ENCODE measurements at regions not wholly inside any gene's neighbourhood (a gene's known extent, or its start where the extent isn't known, plus 50 kb on each side); places are given as distances from the start of the nearest gene placed in this dataset.
A peak's percentile ranks its signal among the peaks of the same experiment; 100 is the strongest.

- TF ChIP-seq ZBED4 (CRISPR knock-in tag; IDR thresholded peaks at IDR 0.05; ENCODE audit: borderline replicate concordance): no peak
- TF ChIP-seq ZNF503 (CRISPR knock-in tag; IDR thresholded peaks at IDR 0.05): no peak
- TF ChIP-seq GTF3A (CRISPR knock-in tag; conservative IDR thresholded peaks at IDR 0.05): no peak
- TF ChIP-seq ZFP41 (CRISPR knock-in tag; IDR thresholded peaks at IDR 0.05; ENCODE audit: borderline replicate concordance): no peak
- no peak for TF ChIP-seq ZNF709 (CRISPR knock-in tag; IDR thresholded peaks at IDR 0.05)
- no peak for TF ChIP-seq ATM (IDR thresholded peaks at IDR 0.05; ENCODE audit: borderline replicate concordance)
- TF ChIP-seq AGO2 (optimal IDR thresholded peaks at IDR 0.05; ENCODE audit: low read depth, low read length): no peak
- TF ChIP-seq ZNF580 (CRISPR knock-in tag; IDR thresholded peaks at IDR 0.05; ENCODE audit: borderline replicate concordance, low read depth): no peak
- TF ChIP-seq HNF4G (IDR thresholded peaks at IDR 0.05; ENCODE audit: borderline replicate concordance, low read depth, low read length): no peak
- TF ChIP-seq HNF4G (CRISPR knock-in tag; IDR thresholded peaks at IDR 0.05; ENCODE audit: borderline replicate concordance, low read depth): no peak
- TF ChIP-seq PHF5A (CRISPR knock-in tag; IDR thresholded peaks at IDR 0.05; ENCODE audit: low read depth, unreplicated experiment): no peak
- TF ChIP-seq ZBTB33 (CRISPR knock-in tag; IDR thresholded peaks at IDR 0.05): no peak
- no peak for TF ChIP-seq ZNF75D (CRISPR knock-in tag; IDR thresholded peaks at IDR 0.05; ENCODE audit: borderline replicate concordance)
- no peak for TF ChIP-seq SRF (IDR thresholded peaks at IDR 0.05; ENCODE audit: low read depth, low read length)
- TF ChIP-seq TEF (CRISPR knock-in tag; IDR thresholded peaks at IDR 0.05): no peak
- TF ChIP-seq ZZZ3 (CRISPR knock-in tag; IDR thresholded peaks at IDR 0.05; ENCODE audit: borderline replicate concordance): no peak
- peak; percentile 57 for TF ChIP-seq ZNF331 (CRISPR knock-in tag; IDR thresholded peaks at IDR 0.05)
- TF ChIP-seq PBX3 (CRISPR knock-in tag; IDR thresholded peaks at IDR 0.05; ENCODE audit: borderline replicate concordance): no peak
These were observed 49.7 kb upstream of the SLC2A1 start (continued) for GRCh38 chr1:43008115-43009060.

All from HepG2 (cell line).